H1 (cell line): ENCODE measurements at regions not wholly inside any gene's neighbourhood (a gene's known extent, or its start where the extent isn't known, plus 50 kb on each side); places are given as distances from the start of the nearest gene placed in this dataset.

Experiments used
- CTCF ChIA-PET: fragments of 300-600 bp; sonication (Branson Sonifier 250); formaldehyde crosslinking; loops from one replicate; lab custom pipeline; 2021; ENCODE audit not compliant: partially characterized antibody; lab: Charles Lee
- POLR2A ChIA-PET: fragments of 300-600 bp; sonication (Branson Sonifier 250); formaldehyde crosslinking; loops from one replicate; lab custom pipeline; 2021; ENCODE audit warnings: inconsistent platforms; ENCODE audit not compliant: partially characterized antibody; lab: Charles Lee
- DNase-seq, 2 experiments: peaks; one replicate each; pipeline versions ENCODE4 v3.0.0 to v3.0.0-alpha.2; 2010 to 2022; ENCODE audit warnings: low spot score in 2 of 2, low read depth in 1 of 2, mixed read lengths in 1 of 2
- FAIRE-seq: peaks from 2 replicates; lab custom pipeline; 2011; peaks lifted over from hg19 to GRCh38; lab: Jason Lieb, UNC
- H2AFZ ChIP-seq: 2 replicates; pipeline ENCODE4 v1.8.1; 2012; ENCODE audit warnings: low read length, inconsistent platforms
- H2AK5ac ChIP-seq: 2 replicates; pipeline ENCODE4 v1.6.1; 2013; ENCODE audit warnings: low read depth, low read length
- H2BK120ac ChIP-seq: replicated peaks from 2 replicates; pipeline ENCODE3; 2013; ENCODE audit warnings: low read depth, low read length, inconsistent platforms
- H2BK12ac ChIP-seq: 2 replicates; pipeline ENCODE4 v1.6.1; 2013; ENCODE audit warnings: low read depth, low read length
- H2BK15ac ChIP-seq: 2 replicates; pipeline ENCODE4 v1.6.1; 2013; ENCODE audit warnings: low read length
- H2BK20ac ChIP-seq: 2 replicates; pipeline ENCODE4 v1.6.1; 2013; ENCODE audit warnings: low read length
- H2BK5ac ChIP-seq: 2 replicates; pipeline ENCODE4 v1.6.1; 2013; ENCODE audit warnings: low read depth, low read length
- H3K14ac ChIP-seq: 2 replicates; pipeline ENCODE4 v1.6.1; 2013; ENCODE audit warnings: inconsistent platforms; ENCODE audit not compliant: insufficient read length
- H3K18ac ChIP-seq: 2 replicates; pipeline ENCODE4 v1.6.1; 2013; ENCODE audit warnings: low read length; ENCODE audit errors: extremely low read depth
- H3K23ac ChIP-seq: 2 replicates; pipeline ENCODE4 v1.6.1; 2013; ENCODE audit warnings: inconsistent platforms; ENCODE audit not compliant: insufficient read length
- H3K23me2 ChIP-seq: 2 replicates; pipeline ENCODE4 v1.6.1; 2013; ENCODE audit warnings: low read depth, low read length
- H3K27ac ChIP-seq: 2 replicates; pipeline ENCODE4 v1.6.1; 2011; ENCODE audit warnings: low read depth, low read length, inconsistent platforms
- H3K27me3 ChIP-seq, 4 experiments: replicated peaks in 1 of 4; 1 replicate in 1 of 4; 2 replicates in 3 of 4; pipeline versions ENCODE4 v1.6.1 to v1.8.1; 2011 to 2013; ENCODE audit warnings: low read length in 3 of 4, mild to moderate bottlenecking in 3 of 4, inconsistent platforms in 2 of 4, mixed read lengths in 2 of 4, moderate library complexity in 1 of 4; ENCODE audit not compliant: control insufficient read depth in 3 of 4, insufficient read depth in 3 of 4; ENCODE audit errors: extremely low read depth in 1 of 4
- H3K36me3 ChIP-seq, 4 experiments: 2 replicates each; pipeline versions ENCODE4 v1.6.1 to v1.8.1; 2011 to 2013; ENCODE audit warnings: mild to moderate bottlenecking in 4 of 4, low read length in 3 of 4, moderate library complexity in 2 of 4, control low read depth in 1 of 4, inconsistent platforms in 1 of 4; ENCODE audit not compliant: insufficient read depth in 4 of 4, control insufficient read depth in 2 of 4
- H3K4ac ChIP-seq: replicated peaks from 2 replicates; pipeline ENCODE3; 2013; ENCODE audit warnings: low read length, low read depth, mixed read lengths, inconsistent platforms; ENCODE audit not compliant: insufficient read length
- H3K4me1 ChIP-seq, 4 experiments: replicated peaks in 1 of 4; 1 replicate in 1 of 4; 2 replicates in 3 of 4; pipeline versions ENCODE4 v1.6.1 to v1.8.1; 2011 to 2013; ENCODE audit warnings: low read length in 3 of 4, inconsistent platforms in 2 of 4, mixed read lengths in 1 of 4; ENCODE audit not compliant: insufficient read depth in 4 of 4, control insufficient read depth in 3 of 4
- H3K4me2 ChIP-seq, 2 experiments: 2 replicates each; pipeline versions ENCODE4 v1.6.1 to v1.8.1; 2011 to 2013; ENCODE audit warnings: low read depth in 2 of 2, low read length in 2 of 2, control low read depth in 1 of 2, inconsistent platforms in 1 of 2, mild to moderate bottlenecking in 1 of 2; ENCODE audit not compliant: insufficient read depth in 1 of 2
- H3K4me3 ChIP-seq, 4 experiments: fragments of 200-600, 300-600 bp in 1 of 4; sonication (generic), shearing (Covaris generic), sonication (Bioruptor Twin) in 1 of 4; 2 replicates each; pipeline versions ENCODE4 v1.5.1 to v1.8.1; 2011 to 2016; ENCODE audit warnings: low read length in 4 of 4, low read depth in 3 of 4, control low read depth in 2 of 4, inconsistent platforms in 2 of 4, mild to moderate bottlenecking in 2 of 4, mixed read lengths in 1 of 4, moderate library complexity in 1 of 4; ENCODE audit not compliant: insufficient read depth in 2 of 4; ENCODE audit errors: extremely low read depth in 1 of 4
- H3K56ac ChIP-seq: replicated peaks from 2 replicates; pipeline ENCODE3; 2013; ENCODE audit warnings: low read depth, mild to moderate bottlenecking, mixed read lengths, low read length, inconsistent platforms; ENCODE audit not compliant: insufficient read length
- H3K79me1 ChIP-seq: 2 replicates; pipeline ENCODE4 v1.6.1; 2013; ENCODE audit warnings: low read depth, low read length, control low read depth
- H3K79me2 ChIP-seq, 2 experiments: 2 replicates each; pipeline versions ENCODE4 v1.6.1 to v1.8.1; 2012 to 2013; ENCODE audit warnings: low read length in 2 of 2, mild to moderate bottlenecking in 2 of 2, inconsistent platforms in 1 of 2; ENCODE audit not compliant: insufficient read depth in 2 of 2, control insufficient read depth in 1 of 2
- H3K9ac ChIP-seq, 4 experiments: replicated peaks in 1 of 4; 1 replicate in 1 of 4; 2 replicates in 3 of 4; pipeline versions ENCODE4 v1.6.1 to v1.8.1; 2011 to 2013; ENCODE audit warnings: low read depth in 3 of 4, low read length in 3 of 4, control low read depth in 2 of 4, mild to moderate bottlenecking in 2 of 4, moderate library complexity in 2 of 4, inconsistent platforms in 1 of 4; ENCODE audit errors: extremely low read depth in 1 of 4
- H3K9me3 ChIP-seq, 2 experiments: 2 replicates each; pipeline versions ENCODE4 v1.6.1 to v1.8.1; 2012 to 2013; ENCODE audit warnings: mild to moderate bottlenecking in 2 of 2, moderate library complexity in 2 of 2, control low read depth in 1 of 2, inconsistent platforms in 1 of 2, low read depth in 1 of 2, low read length in 1 of 2, mixed read lengths in 1 of 2; ENCODE audit not compliant: insufficient read depth in 2 of 2
- H4K20me1 ChIP-seq, 2 experiments: replicated peaks in 1 of 2; 2 replicates each; pipeline versions ENCODE3 to v1.8.1; 2011 to 2013; ENCODE audit warnings: inconsistent platforms in 2 of 2, low read length in 2 of 2, mild to moderate bottlenecking in 1 of 2; ENCODE audit not compliant: insufficient read depth in 2 of 2, control insufficient read depth in 1 of 2
- H4K5ac ChIP-seq: 2 replicates; pipeline ENCODE4 v1.6.1; 2013; ENCODE audit warnings: low read length, low read depth, mixed read lengths, inconsistent platforms; ENCODE audit not compliant: insufficient read length
- H4K8ac ChIP-seq: 2 replicates; pipeline ENCODE4 v1.8.0; 2013; ENCODE audit warnings: mild to moderate bottlenecking, moderate library complexity, low read length, inconsistent platforms; ENCODE audit not compliant: insufficient read depth; ENCODE audit errors: extremely low read depth
- H4K91ac ChIP-seq: replicated peaks from 2 replicates; pipeline ENCODE3; 2013; ENCODE audit warnings: low read length, mixed read lengths, inconsistent platforms; ENCODE audit not compliant: insufficient read length
- CBX5 ChIP-seq: fragments of 300-800, 300-1000 bp; sonication (generic); IDR thresholded peaks from 2 replicates; pipeline ENCODE4 v1.7.1; 2016; ENCODE audit warnings: antibody characterized with exemption, low read length, low read depth
- CEBPB ChIP-seq: IDR thresholded peaks from 2 replicates; pipeline ENCODE4 v1.6.1; 2012; ENCODE audit warnings: low read depth, low read length
- CREB1 ChIP-seq: IDR thresholded peaks from 2 replicates; pipeline ENCODE4 v1.6.1; 2012; ENCODE audit warnings: inconsistent platforms
- EP300 ChIP-seq, 2 experiments: IDR thresholded peaks; 1 replicate in 1 of 2; 2 replicates in 1 of 2; pipeline ENCODE4 v1.6.1; 2011 to 2012; ENCODE audit warnings: low read depth in 2 of 2, low read length in 2 of 2, mild to moderate bottlenecking in 2 of 2, borderline replicate concordance in 1 of 2, inconsistent platforms in 1 of 2, moderate library complexity in 1 of 2
- KDM4A ChIP-seq: IDR thresholded peaks from one replicate; pipeline ENCODE4 v1.7.1; 2012; ENCODE audit warnings: low read depth, mild to moderate bottlenecking, moderate library complexity, low read length, inconsistent platforms; ENCODE audit not compliant: severe bottlenecking
- MAFK ChIP-seq: IDR thresholded peaks from 2 replicates; pipeline ENCODE4 v1.6.1; 2012; ENCODE audit warnings: low read depth, mild to moderate bottlenecking, improper control_type of control experiment, low read length
- NANOG ChIP-seq: IDR thresholded peaks from 2 replicates; pipeline ENCODE4 v1.6.1; 2011; ENCODE audit warnings: low read length, low read depth, mild to moderate bottlenecking, inconsistent platforms; ENCODE audit not compliant: insufficient read depth, poor library complexity, severe bottlenecking
- POLR2AphosphoS5 ChIP-seq: IDR thresholded peaks from 2 replicates; pipeline ENCODE4 v1.6.1; 2011; ENCODE audit warnings: low read depth, low read length
- RFX5 ChIP-seq: IDR thresholded peaks from 2 replicates; pipeline ENCODE4 v1.6.1; 2011; ENCODE audit warnings: low read depth, low read length, improper control_type of control experiment, borderline replicate concordance
- RNF2 ChIP-seq: fragments of 200-900, 300-1000 bp; sonication (generic); IDR thresholded peaks from 2 replicates; pipeline ENCODE4 v1.7.1; 2016; ENCODE audit warnings: borderline replicate concordance, low read depth, mild to moderate bottlenecking, antibody characterized with exemption, low read length; ENCODE audit not compliant: poor library complexity, severe bottlenecking; ENCODE audit errors: missing control alignments
- RXRA ChIP-seq: IDR thresholded peaks from 2 replicates; pipeline ENCODE4 v1.6.1; 2011; ENCODE audit warnings: low read depth, mild to moderate bottlenecking, low read length, moderate library complexity; ENCODE audit not compliant: insufficient read depth
- SIN3A ChIP-seq, 2 experiments: IDR thresholded peaks in 1 of 2; conservative IDR thresholded peaks in 1 of 2; 2 replicates each; pipeline ENCODE4 v1.6.1; 2011 to 2012; ENCODE audit warnings: low read length in 2 of 2, improper control_type of control experiment in 1 of 2, low read depth in 1 of 2, mild to moderate bottlenecking in 1 of 2
- TBP ChIP-seq: IDR thresholded peaks from 2 replicates; pipeline ENCODE4 v1.6.1; 2011; ENCODE audit warnings: low read depth, low read length, improper control_type of control experiment
- WGBS, 2 experiments: shearing (Covaris generic) in 1 of 2; methylation state at CpG; one replicate each; pipeline versions ENCODE4 v1.1.6 to v1.1.7; 2013 to 2015; ENCODE audit warnings: low lambda C conversion rate in 2 of 2, mixed read lengths in 2 of 2, inconsistent platforms in 1 of 2, low coverage in 1 of 2, missing lambda C conversion rate in 1 of 2; ENCODE audit not compliant: insufficient replicate concordance in 2 of 2, insufficient coverage in 1 of 2, insufficient read length in 1 of 2; ENCODE audit errors: extremely low coverage in 1 of 2, missing lambda C conversion rate in 1 of 2; 5-methylcytosine and 5-hydroxymethylcytosine counted together
- TF ChIP-seq, protein P1 (sequence below): IDR thresholded peaks from 2 replicates; pipeline ENCODE4 v1.6.1; 2012; ENCODE audit warnings: inconsistent platforms

GRCh38 chr1:50265790-50266314, 157.1 kb downstream of the ELAVL4 start:
- no peak overlapping the region for H3K4me3 ChIP-seq
- H3K18ac ChIP-seq = no peak overlapping the region
- no peak overlapping the region for H2BK5ac ChIP-seq
- no peak overlapping the region for H2BK12ac ChIP-seq
- no peak overlapping the region for H3K23ac ChIP-seq
- no peak overlapping the region for H2BK120ac ChIP-seq
- H4K8ac ChIP-seq = no peak overlapping the region
- no peaks in the 10 kb centered on the region for H3K23me2 ChIP-seq
- no peak overlapping the region for H2AFZ ChIP-seq
- no peak overlapping the region for H4K5ac ChIP-seq
- 71% methylated on average over 3 of the region's 3 CpGs; no CpG with 5 or more reads in 1 of the 2 experiments for WGBS, 2 experiments
- no peak overlapping the region for H3K4me2 ChIP-seq
- no peaks in the 10 kb centered on the region for H3K27me3 ChIP-seq
- FAIRE-seq (no peak), DNase-seq (no peak)
- TF ChIP-seq RFX5 = no peak
- no peak for TF ChIP-seq EP300 (IDR thresholded peaks at IDR 0.05; ENCODE audit: borderline replicate concordance in 1 of 2, low read depth in 2 of 2, low read length in 2 of 2)
- TF ChIP-seq, protein P1, sequence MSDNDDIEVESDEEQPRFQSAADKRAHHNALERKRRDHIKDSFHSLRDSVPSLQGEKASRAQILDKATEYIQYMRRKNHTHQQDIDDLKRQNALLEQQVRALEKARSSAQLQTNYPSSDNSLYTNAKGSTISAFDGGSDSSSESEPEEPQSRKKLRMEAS = no peak
- TF ChIP-seq POLR2AphosphoS5 = no peak
- TF ChIP-seq RXRA = no peak
- no peak for TF ChIP-seq MAFK
- no peak for TF ChIP-seq CEBPB
- TF ChIP-seq NANOG = no peak
- TF ChIP-seq TBP = no peak
- TF ChIP-seq CBX5 = no peak
- TF ChIP-seq KDM4A = no peak
- TF ChIP-seq SIN3A (conservative IDR thresholded peaks at IDR 0.05 in 1 of 2, IDR thresholded peaks at IDR 0.05 in 1 of 2; ENCODE audit: low read depth in 1 of 2, low read length in 2 of 2) = no peak
- no peak for TF ChIP-seq CREB1
- no peak for TF ChIP-seq RNF2
- H3K14ac ChIP-seq = no peak overlapping the region
- H3K79me2 ChIP-seq = no peaks in the 10 kb centered on the region
- no peak overlapping the region for H4K91ac ChIP-seq
- no peaks in the 10 kb centered on the region for H4K20me1 ChIP-seq
- H2AK5ac ChIP-seq = no peak overlapping the region
- H3K79me1 ChIP-seq = no peaks in the 10 kb centered on the region
- H3K9me3 ChIP-seq = no peaks in the 10 kb centered on the region
- H3K36me3 ChIP-seq = no peaks in the 10 kb centered on the region
- H3K27ac ChIP-seq = no peak overlapping the region
- H3K4me1 ChIP-seq = no peaks in the 10 kb centered on the region
- no peak overlapping the region for H2BK20ac ChIP-seq
- H3K56ac ChIP-seq = no peak overlapping the region
- H3K9ac ChIP-seq = no peak overlapping the region
- no peak overlapping the region for H3K4ac ChIP-seq
- no peak overlapping the region for H2BK15ac ChIP-seq
- POLR2A ChIA-PET = no interaction called here
- CTCF ChIA-PET = no interaction called here
